Bone marrow (tissue), 2 donors: ENCODE measurements at regions not wholly inside any gene's neighbourhood (a gene's known extent, or its start where the extent isn't known, plus 50 kb on each side); places are given as distances from the start of the nearest gene placed in this dataset.
"Not testable (repeated sequence)": the region's sequence is repeated elsewhere in the genome, so short reads cannot be mapped to it uniquely, and the experiment has no call there.

Experiments
- DNase-seq, 2 donors: peaks; one replicate each; lab custom pipeline; 2025; lab: John Stamatoyannopoulos, UW

- DNase-seq: no peak
Measured at GRCh38 chr5:118185018-118185417, 803.3 kb downstream of the DTWD2 start.

- no peak for DNase-seq
Measured at GRCh38 chr5:118176146-118176545, 812.2 kb downstream of the DTWD2 start.

- no peak for DNase-seq
Measured at GRCh38 chr5:118174671-118175070, 813.7 kb downstream of the DTWD2 start.

GRCh38 chr5:118173340-118173739 lies 815.0 kb downstream of the DTWD2 start:
- no peak for DNase-seq

GRCh38 chr5:118165619-118166018 lies 822.7 kb downstream of the DTWD2 start:
- no peak for DNase-seq

GRCh38 chr5:118156181-118156580 lies 832.2 kb downstream of the DTWD2 start:
- DNase-seq: no peak

- no peak for DNase-seq
Measured at GRCh38 chr5:118146824-118147223, 841.5 kb downstream of the DTWD2 start.

GRCh38 chr5:118144540-118144939 lies 843.8 kb downstream of the DTWD2 start:
- no peak for DNase-seq

GRCh38 chr5:118139361-118139760 lies 849.0 kb downstream of the DTWD2 start:
- no peak for DNase-seq

- no peak for DNase-seq
Measured at GRCh38 chr5:118126159-118126558, 862.2 kb downstream of the DTWD2 start.

- DNase-seq: no peak
Measured at GRCh38 chr5:118125687-118126086, 862.7 kb downstream of the DTWD2 start.

GRCh38 chr5:118121258-118121657 lies 867.1 kb downstream of the DTWD2 start:
- DNase-seq: no peak

- no peak for DNase-seq
Measured at GRCh38 chr5:118115791-118116190, 872.6 kb downstream of the DTWD2 start.

- DNase-seq: no peak
Measured at GRCh38 chr5:118111956-118112355, 876.4 kb downstream of the DTWD2 start.

GRCh38 chr5:118107246-118107645 lies 881.1 kb downstream of the DTWD2 start:
- DNase-seq: not testable (repeated sequence)

GRCh38 chr5:118098716-118099115 lies 889.6 kb downstream of the DTWD2 start:
- DNase-seq: no peak

GRCh38 chr5:118095115-118095514 lies 893.2 kb downstream of the DTWD2 start:
- no peak for DNase-seq

GRCh38 chr5:118088448-118088847 lies 899.9 kb downstream of the DTWD2 start:
- no peak for DNase-seq

GRCh38 chr5:118076490-118076889 lies 911.9 kb downstream of the DTWD2 start:
- no peak for DNase-seq

GRCh38 chr5:118070041-118070440 lies 918.3 kb downstream of the DTWD2 start:
- no peak for DNase-seq

- DNase-seq: no peak
Measured at GRCh38 chr5:118069452-118069851, 918.9 kb downstream of the DTWD2 start.

- no peak for DNase-seq
Measured at GRCh38 chr5:118068886-118069285, 919.5 kb downstream of the DTWD2 start.

- not testable (repeated sequence) for DNase-seq
Measured at GRCh38 chr5:118063836-118064235, 924.5 kb downstream of the DTWD2 start.

- no peak for DNase-seq
Measured at GRCh38 chr5:118060833-118061232, 927.5 kb downstream of the DTWD2 start.

- no peak for DNase-seq
Measured at GRCh38 chr5:118052503-118052902, 935.8 kb downstream of the DTWD2 start.
